DMS79 treated with DMSO at 0.1 percent for 48 hours (cell line): ENCODE measurements at regions not wholly inside any gene's neighbourhood (a gene's known extent, or its start where the extent isn't known, plus 50 kb on each side); places are given as distances from the start of the nearest gene placed in this dataset.

Experiments
- DNase-seq: peaks from one replicate; lab custom pipeline; 2025; lab: John Stamatoyannopoulos, UW

GRCh38 chr18:47333926-47334635, 82.6 kb upstream of the SKOR2 start:
- no peak for DNase-seq

- DNase-seq, result no peak
Measured at GRCh38 chr18:47331641-47332040, 80.2 kb upstream of the SKOR2 start.

- DNase-seq, result no peak
Measured at GRCh38 chr18:47331026-47331425, 79.6 kb upstream of the SKOR2 start.

GRCh38 chr18:47323158-47323557, 71.7 kb upstream of the SKOR2 start:
- DNase-seq, result no peak

- DNase-seq, result no peak
Measured at GRCh38 chr18:47321815-47322214, 70.4 kb upstream of the SKOR2 start.

- DNase-seq, result no peak
Measured at GRCh38 chr18:47317824-47318508, 66.5 kb upstream of the SKOR2 start.

GRCh38 chr18:47316924-47317323, 65.5 kb upstream of the SKOR2 start:
- no peak for DNase-seq

GRCh38 chr18:47313901-47314300, 62.4 kb upstream of the SKOR2 start:
- DNase-seq, result no peak

- no peak for DNase-seq
Measured at GRCh38 chr18:47311585-47311984, 60.1 kb upstream of the SKOR2 start.
